Left lung (tissue), 4 donors: ENCODE measurements at regions not wholly inside any gene's neighbourhood (a gene's known extent, or its start where the extent isn't known, plus 50 kb on each side); places are given as distances from the start of the nearest gene placed in this dataset.
A peak's percentile ranks its signal among the peaks of the same experiment; 100 is the strongest.

Source experiments
- ATAC-seq: fragments of 200-7000 bp; cut with Tn5 transposase; one replicate; pipeline ENCODE4 v1.9.1; 2020; ENCODE audit warnings: moderate library complexity
- DNase-seq, 4 donors: peaks; one replicate each; pipeline ENCODE4 v3.0.0-alpha.2; 2013 to 2020
- H3K27ac ChIP-seq, 2 donors: fragments of 200-600 bp; sonication (generic) in 1 of 2; one replicate each; pipeline versions ENCODE4 v1.5.0 to v1.8.0; 2020 to 2021
- H3K27me3 ChIP-seq, 2 donors: fragments of 200-600 bp; sonication (generic) in 1 of 2; one replicate each; pipeline versions ENCODE4 v1.5.0 to v1.8.0; 2020 to 2021
- H3K36me3 ChIP-seq, 2 donors: fragments of 200-600 bp; sonication (generic) in 1 of 2; one replicate each; pipeline versions ENCODE4 v1.5.0 to v1.8.0; 2020 to 2021
- H3K4me1 ChIP-seq, 2 donors: fragments of 200-600 bp; one replicate each; pipeline ENCODE4 v1.8.0; 2021
- H3K4me3 ChIP-seq, 2 donors: fragments of 200-600 bp; sonication (generic) in 1 of 2; one replicate each; pipeline versions ENCODE4 v1.5.0 to v1.8.0; 2020 to 2021; ENCODE audit warnings: mild to moderate bottlenecking in 1 of 2
- H3K9me3 ChIP-seq, 2 donors: fragments of 200-600 bp; sonication (generic) in 1 of 2; one replicate each; pipeline versions ENCODE4 v1.5.0 to v1.8.0; 2020 to 2021
- intact Hi-C, 2 donors: fragments of 100-400 bp; cut with DNase I; formaldehyde crosslinking; loops; one replicate each; pipeline versions ENCODE4 v1.11.2 to v1.14.2; 2022
- TF ChIP-seq, protein P1 (sequence below), 2 donors: fragments of 200-600 bp; sonication (generic) in 1 of 2; IDR thresholded peaks; one replicate each; pipeline versions ENCODE4 v1.5.0 to v1.8.0; 2021; ENCODE audit warnings: antibody characterized with exemption in 2 of 2
- donor health status: DM: no; HTN: yes; CAD: no.
- donor health status: DM: no; HTN: no; CAD: no.

DNA sequence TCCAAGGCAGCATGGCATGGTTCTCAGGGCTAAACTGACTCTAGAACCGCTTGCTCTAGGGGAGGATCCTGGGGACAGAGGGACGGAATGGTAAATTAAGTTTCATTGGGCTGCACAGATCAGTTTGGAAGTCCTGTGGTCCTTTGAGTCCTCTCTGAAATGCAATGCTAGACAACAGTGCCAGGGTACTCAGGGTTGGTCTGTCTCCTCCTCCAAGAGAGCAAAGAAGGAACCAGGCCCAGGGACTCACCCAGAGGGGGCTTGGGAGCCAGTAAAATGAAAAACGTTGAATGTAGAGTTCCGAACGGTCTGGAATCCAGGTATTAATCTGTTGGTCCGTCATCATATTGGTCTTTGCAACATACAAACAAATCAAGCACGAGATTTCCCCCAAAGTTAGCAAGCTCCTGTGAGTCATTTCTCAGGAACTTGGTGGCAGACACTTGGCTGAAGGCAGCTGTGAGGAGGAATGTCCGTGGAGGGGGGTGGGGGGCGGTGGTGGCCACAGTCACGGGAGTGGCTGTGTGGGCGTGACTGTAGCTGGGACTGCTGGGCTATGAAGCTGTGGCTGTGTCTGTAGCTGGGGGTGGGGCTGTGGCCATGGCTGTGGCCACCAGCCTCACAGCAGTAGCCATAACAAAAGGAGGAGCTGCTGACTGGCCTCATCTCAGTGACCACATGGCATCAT is 361.0 kb downstream of the SHQ1 start:
- DNase-seq (peak in 3 of 4 donors; percentile 43 to 87 (median 84)), ATAC-seq (peak; percentile 64)
- Histone ChIP-seq H3K27ac (peak overlapping the region; percentile 33 to 51), H3K27me3 (no peaks in the 10 kb centered on the region), H3K4me3 (no peak overlapping the region), H3K4me1 (peaks cover 16 to 51% of the 10 kb centered on the region in 2 donors), H3K36me3 (no peaks in the 10 kb centered on the region), H3K9me3 (no peaks in the 10 kb centered on the region)
- intact Hi-C loops = no loop called here
- TF ChIP-seq, protein P1, sequence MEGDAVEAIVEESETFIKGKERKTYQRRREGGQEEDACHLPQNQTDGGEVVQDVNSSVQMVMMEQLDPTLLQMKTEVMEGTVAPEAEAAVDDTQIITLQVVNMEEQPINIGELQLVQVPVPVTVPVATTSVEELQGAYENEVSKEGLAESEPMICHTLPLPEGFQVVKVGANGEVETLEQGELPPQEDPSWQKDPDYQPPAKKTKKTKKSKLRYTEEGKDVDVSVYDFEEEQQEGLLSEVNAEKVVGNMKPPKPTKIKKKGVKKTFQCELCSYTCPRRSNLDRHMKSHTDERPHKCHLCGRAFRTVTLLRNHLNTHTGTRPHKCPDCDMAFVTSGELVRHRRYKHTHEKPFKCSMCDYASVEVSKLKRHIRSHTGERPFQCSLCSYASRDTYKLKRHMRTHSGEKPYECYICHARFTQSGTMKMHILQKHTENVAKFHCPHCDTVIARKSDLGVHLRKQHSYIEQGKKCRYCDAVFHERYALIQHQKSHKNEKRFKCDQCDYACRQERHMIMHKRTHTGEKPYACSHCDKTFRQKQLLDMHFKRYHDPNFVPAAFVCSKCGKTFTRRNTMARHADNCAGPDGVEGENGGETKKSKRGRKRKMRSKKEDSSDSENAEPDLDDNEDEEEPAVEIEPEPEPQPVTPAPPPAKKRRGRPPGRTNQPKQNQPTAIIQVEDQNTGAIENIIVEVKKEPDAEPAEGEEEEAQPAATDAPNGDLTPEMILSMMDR (IDR thresholded peaks at IDR 0.05) = no peak

DNA sequence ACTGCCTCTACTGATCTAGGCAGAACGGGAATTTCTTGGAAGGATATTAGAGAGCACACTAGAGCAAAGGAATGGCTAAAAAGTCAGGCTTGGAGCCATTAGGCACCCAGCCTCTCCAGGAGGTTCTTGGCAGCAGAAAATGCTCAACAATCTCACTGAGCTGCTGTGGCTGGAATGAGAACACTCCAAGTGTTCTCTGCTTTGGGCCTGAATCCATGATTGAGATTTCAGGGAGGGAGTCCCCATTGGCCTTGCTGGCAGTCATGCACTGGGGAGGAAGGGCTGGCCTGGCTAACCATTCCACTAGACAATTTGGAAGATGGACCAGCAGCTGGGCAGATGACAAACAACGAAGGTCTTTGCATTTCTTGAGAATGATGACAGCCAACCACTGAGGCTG is 362.6 kb downstream of the SHQ1 start:
- no peaks in the 10 kb centered on the region for H3K36me3 ChIP-seq
- TF ChIP-seq, protein P1 (IDR thresholded peaks at IDR 0.05) = no peak
- ATAC-seq = peak; percentile 32

DNA sequence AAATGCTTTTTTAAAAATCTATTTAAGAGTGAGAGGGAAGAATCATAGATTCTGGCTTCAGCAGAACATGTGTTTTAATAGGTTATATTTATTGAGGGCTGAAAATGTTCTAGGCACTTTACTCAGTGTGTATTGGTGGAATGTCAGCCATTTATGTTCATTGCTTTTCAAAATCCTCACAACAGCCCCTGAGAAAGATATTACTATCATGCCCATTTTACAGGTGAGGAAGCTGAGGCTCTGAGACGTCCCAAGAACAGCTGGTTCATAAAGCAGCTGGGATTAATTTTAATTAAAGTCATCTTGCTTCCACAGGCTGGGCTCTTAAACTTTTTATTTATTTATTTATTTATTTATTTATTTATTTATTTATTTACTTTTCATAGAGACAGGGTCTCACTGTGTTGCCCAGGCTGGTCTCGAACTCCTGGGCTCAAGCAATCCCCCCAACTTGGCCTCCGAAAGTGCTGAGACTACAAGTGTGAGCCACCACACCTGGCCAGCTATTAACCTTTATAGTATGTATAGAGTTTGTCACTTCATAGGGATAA is 364.6 kb downstream of the SHQ1 start:
- DNase-seq = no peak
- TF ChIP-seq, protein P1 (IDR thresholded peaks at IDR 0.05) = no peak
- no peak overlapping the region for H3K4me3 ChIP-seq

More for the DNA sequence above, 362.6 kb downstream of the SHQ1 start:
- intact Hi-C loops = no loop called here
- Histone ChIP-seq H3K4me3 (no peak overlapping the region), H3K27me3 (no peaks in the 10 kb centered on the region), H3K9me3 (no peaks in the 10 kb centered on the region), H3K4me1 (peaks cover 16 to 49% of the 10 kb centered on the region in 2 donors), H3K27ac (no peak overlapping the region)
- DNase-seq = peak in 1 of 4 donors; percentile 41

DNA sequence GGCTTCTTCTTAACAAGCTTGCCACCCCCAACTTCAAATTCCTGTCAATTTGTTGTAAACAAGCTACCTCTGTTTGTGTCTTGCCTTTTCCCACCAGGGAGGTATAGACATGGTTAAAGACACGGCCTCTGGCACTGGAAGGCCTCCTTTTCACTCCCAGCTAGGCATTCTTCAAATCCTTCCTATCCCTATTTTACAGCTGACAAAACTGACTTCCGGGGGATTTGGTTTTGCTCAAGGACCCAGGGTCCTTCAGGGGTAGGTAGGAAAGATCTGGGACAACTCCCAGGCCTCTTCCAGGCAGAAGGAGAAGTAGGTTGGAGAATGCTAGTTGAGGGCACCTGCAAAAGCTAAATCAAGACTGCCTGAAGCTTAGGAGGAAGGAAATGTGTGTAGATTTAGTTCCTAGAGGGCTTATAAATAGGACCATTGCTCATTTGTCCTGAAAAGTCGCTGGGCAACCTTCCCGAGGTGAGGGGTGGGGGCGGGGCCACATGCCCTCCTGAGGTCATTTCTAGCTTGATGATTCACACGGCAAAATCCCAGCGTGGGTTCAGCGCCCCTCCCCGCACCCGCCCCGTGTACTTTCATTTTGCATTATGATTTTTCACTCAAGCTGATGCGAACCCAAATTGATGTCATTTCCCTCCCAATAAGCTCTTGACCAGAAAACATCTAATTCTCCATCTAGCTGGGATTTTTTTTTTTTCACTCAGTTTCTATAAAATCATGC is 365.5 kb downstream of the SHQ1 start:
- ATAC-seq (peak; percentile 69), DNase-seq (peak in 3 of 4 donors; percentile 62 to 81 (median 70))
- TF ChIP-seq, protein P1 (IDR thresholded peaks at IDR 0.05) = no peak
- Histone ChIP-seq H3K27ac (peak overlapping the region in 1 of 2 donors; percentile 39), H3K27me3 (no peaks in the 10 kb centered on the region), H3K9me3 (no peaks in the 10 kb centered on the region), H3K4me1 (peaks cover 15 to 37% of the 10 kb centered on the region in 2 donors), H3K36me3 (no peaks in the 10 kb centered on the region), H3K4me3 (peak overlapping the region; percentile 9 to 14)
- intact Hi-C loops = no loop called here

More for the DNA sequence above, 364.6 kb downstream of the SHQ1 start:
- H3K27me3 ChIP-seq = no peaks in the 10 kb centered on the region
- intact Hi-C loops = no loop called here
- no peaks in the 10 kb centered on the region for H3K36me3 ChIP-seq
- ATAC-seq = no peak
- H3K9me3 ChIP-seq = no peaks in the 10 kb centered on the region
- no peak overlapping the region for H3K27ac ChIP-seq
- peaks cover 16 to 43% of the 10 kb centered on the region in 2 donors for H3K4me1 ChIP-seq

DNA sequence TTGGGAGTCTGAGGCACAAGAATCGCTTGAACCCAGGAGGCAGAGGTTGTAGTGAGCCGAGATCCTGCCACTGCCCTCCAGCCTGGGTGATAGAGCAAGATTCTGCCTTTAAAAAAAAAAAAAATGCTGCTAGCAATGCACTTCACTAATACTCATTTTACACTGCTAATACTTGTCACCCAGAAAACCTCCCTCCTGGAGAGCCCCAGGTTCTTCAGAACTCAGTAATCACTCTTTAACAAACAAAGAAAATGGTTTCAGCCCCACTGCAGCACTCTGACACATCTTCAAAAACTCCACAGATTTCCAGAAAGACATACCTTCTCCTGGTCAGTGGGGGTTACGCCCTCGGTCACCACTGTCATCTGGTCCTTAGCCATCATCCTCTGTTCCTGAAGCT is 366.7 kb downstream of the SHQ1 start:
- TF ChIP-seq, protein P1 (IDR thresholded peaks at IDR 0.05) = no peak
- H3K4me3 ChIP-seq = no peak overlapping the region
- no peaks in the 10 kb centered on the region for H3K27me3 ChIP-seq
- H3K4me1 ChIP-seq = peaks cover 6 to 25% of the 10 kb centered on the region in 2 donors
- intact Hi-C loops = no loop called here
- ATAC-seq = no peak
- no peak overlapping the region for H3K27ac ChIP-seq
- H3K36me3 ChIP-seq = no peaks in the 10 kb centered on the region
- no peak for DNase-seq
- no peaks in the 10 kb centered on the region for H3K9me3 ChIP-seq
